Activated CD4-positive, alpha-beta T cell treated with anti-CD3 and anti-CD28 coated beads, Interleukin-2, amount 10 ng/mL, durations not matched to agents 24 days and 14 days (primary cell): ENCODE measurements at regions not wholly inside any gene's neighbourhood (a gene's known extent, or its start where the extent isn't known, plus 50 kb on each side); places are given as distances from the start of the nearest gene placed in this dataset.
"Not testable (repeated sequence)": the region's sequence is repeated elsewhere in the genome, so short reads cannot be mapped to it uniquely, and the experiment has no call there.

Experiments
- DNase-seq: peaks from one replicate; pipeline ENCODE4 v3.0.0; 2022
- H3K27ac Mint-ChIP-seq: one replicate; pipeline ENCODE4 v1.8.0; 2022; ENCODE audit warnings: mild to moderate bottlenecking, mixed read lengths
- H3K27me3 Mint-ChIP-seq: one replicate; pipeline ENCODE4 v1.8.0; 2022; ENCODE audit warnings: mixed read lengths
- H3K36me3 Mint-ChIP-seq: one replicate; pipeline ENCODE4 v1.8.0; 2022; ENCODE audit warnings: low read depth, mild to moderate bottlenecking, mixed read lengths
- H3K4me1 Mint-ChIP-seq: one replicate; pipeline ENCODE4 v1.8.0; 2021; ENCODE audit warnings: mixed read lengths
- H3K4me3 Mint-ChIP-seq: one replicate; pipeline ENCODE4 v1.8.0; 2022; ENCODE audit warnings: mild to moderate bottlenecking, moderate library complexity, mixed read lengths
- H3K9me3 Mint-ChIP-seq: one replicate; pipeline ENCODE4 v1.8.0; 2021; ENCODE audit warnings: mixed read lengths
- intact Hi-C: fragments of 100-400 bp; cut with micrococcal nuclease; formaldehyde crosslinking; loops from one replicate; pipeline ENCODE4 v1.15.1; 2023

DNA sequence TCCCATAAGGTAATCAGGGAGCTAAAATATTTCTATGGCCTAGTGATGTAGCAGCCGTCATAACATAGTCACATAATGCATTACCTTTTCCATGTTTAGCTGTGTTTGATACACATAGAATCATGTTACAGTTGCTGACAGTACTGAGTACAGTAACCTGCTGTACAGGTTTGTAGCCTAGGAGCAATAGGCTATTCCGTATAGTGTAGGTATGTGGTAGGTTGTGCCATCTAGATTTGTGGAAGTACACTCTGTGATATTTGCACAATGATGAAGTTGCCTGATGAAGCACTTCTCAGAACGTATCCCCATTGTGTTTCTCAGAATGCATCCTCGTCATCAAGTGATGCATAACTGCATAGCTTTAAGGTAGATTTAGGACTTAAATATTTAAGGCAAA is 495.6 kb upstream of the ZFP42 start:
- Mint-ChIP-seq H3K27ac (no peak overlapping the region), H3K9me3 (peaks cover 3% of the 10 kb centered on the region), H3K4me1 (no peaks in the 10 kb centered on the region), H3K4me3 (no peak overlapping the region), H3K27me3 (no peaks in the 10 kb centered on the region), H3K36me3 (no peaks in the 10 kb centered on the region)
- intact Hi-C loops = no loop called here
- no peak for DNase-seq

DNA sequence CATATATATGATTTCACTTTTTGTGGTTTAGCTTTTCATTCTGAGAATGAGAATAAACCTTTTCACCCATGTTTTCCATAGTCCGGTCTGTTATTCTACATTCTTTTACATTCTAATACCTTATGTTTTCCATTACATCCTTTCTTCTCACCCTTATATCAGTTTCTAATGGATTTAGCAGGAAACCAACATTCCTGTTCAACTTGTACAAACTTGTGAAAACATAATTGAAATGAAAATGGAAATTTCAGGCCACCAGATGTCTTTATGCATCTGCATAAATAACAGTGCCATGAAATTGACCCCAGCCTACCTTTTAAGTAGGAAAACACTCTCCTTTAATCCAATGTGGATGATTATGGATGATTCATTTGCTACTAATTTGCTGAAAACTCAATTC is 494.8 kb upstream of the ZFP42 start:
- Mint-ChIP-seq H3K9me3 (peaks cover 3% of the 10 kb centered on the region), H3K4me1 (no peaks in the 10 kb centered on the region), H3K27ac (no peak overlapping the region), H3K4me3 (no peak overlapping the region), H3K36me3 (no peaks in the 10 kb centered on the region), H3K27me3 (no peaks in the 10 kb centered on the region)
- no peak for DNase-seq
- intact Hi-C loops = no loop called here

DNA sequence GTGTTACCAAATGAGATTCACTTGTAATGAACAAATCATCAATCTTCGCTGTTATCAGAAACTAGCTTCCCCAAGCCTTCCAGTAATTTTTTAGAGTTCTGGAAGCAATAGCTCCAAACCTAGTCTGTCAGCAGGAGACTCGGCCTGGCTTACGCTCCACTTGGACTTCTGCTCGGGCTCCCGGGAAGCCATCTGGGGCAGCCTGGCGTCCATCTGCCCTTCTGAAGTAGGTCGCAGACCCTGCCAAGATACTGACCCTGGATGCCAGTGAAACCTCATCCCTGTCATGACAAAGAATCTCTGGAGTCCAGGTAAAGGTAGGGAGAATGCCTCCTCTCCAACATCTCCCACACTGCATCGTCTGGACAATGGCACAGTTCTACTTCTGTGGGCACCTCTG is 493.8 kb upstream of the ZFP42 start:
- peaks cover 3% of the 10 kb centered on the region for H3K9me3 Mint-ChIP-seq
- no peak overlapping the region for H3K4me3 Mint-ChIP-seq
- H3K27me3 Mint-ChIP-seq = no peaks in the 10 kb centered on the region
- intact Hi-C loops = no loop called here
- H3K4me1 Mint-ChIP-seq = no peaks in the 10 kb centered on the region
- no peak for DNase-seq
- H3K36me3 Mint-ChIP-seq = no peaks in the 10 kb centered on the region
- no peak overlapping the region for H3K27ac Mint-ChIP-seq

GRCh38 chr4:187504974-187505797 is 490.4 kb upstream of the ZFP42 start:
- intact Hi-C loops = no loop called here
- no peaks in the 10 kb centered on the region for H3K36me3 Mint-ChIP-seq
- H3K4me1 Mint-ChIP-seq = no peaks in the 10 kb centered on the region
- H3K4me3 Mint-ChIP-seq = peak overlapping the region; percentile 77
- peak overlapping the region; percentile 29 for H3K27ac Mint-ChIP-seq
- no peak for DNase-seq
- H3K27me3 Mint-ChIP-seq = no peaks in the 10 kb centered on the region
- no peaks in the 10 kb centered on the region for H3K9me3 Mint-ChIP-seq

- H3K4me1 Mint-ChIP-seq, DNase-seq, intact Hi-C loops, H3K9me3 Mint-ChIP-seq, H3K27me3 Mint-ChIP-seq, H3K27ac Mint-ChIP-seq, H3K36me3 Mint-ChIP-seq, H3K4me3 Mint-ChIP-seq: not testable (repeated sequence)
Measured at GRCh38 chr4:187505798-187506141, 489.8 kb upstream of the ZFP42 start.

- no peak overlapping the region for H3K4me3 Mint-ChIP-seq
- H3K27ac Mint-ChIP-seq = no peak overlapping the region
- no peaks in the 10 kb centered on the region for H3K27me3 Mint-ChIP-seq
- H3K36me3 Mint-ChIP-seq = no peaks in the 10 kb centered on the region
- intact Hi-C loops = no loop called here
- no peaks in the 10 kb centered on the region for H3K9me3 Mint-ChIP-seq
- DNase-seq = no peak
- no peaks in the 10 kb centered on the region for H3K4me1 Mint-ChIP-seq
Measured at GRCh38 chr4:187516224-187516623, 479.3 kb upstream of the ZFP42 start.

DNA sequence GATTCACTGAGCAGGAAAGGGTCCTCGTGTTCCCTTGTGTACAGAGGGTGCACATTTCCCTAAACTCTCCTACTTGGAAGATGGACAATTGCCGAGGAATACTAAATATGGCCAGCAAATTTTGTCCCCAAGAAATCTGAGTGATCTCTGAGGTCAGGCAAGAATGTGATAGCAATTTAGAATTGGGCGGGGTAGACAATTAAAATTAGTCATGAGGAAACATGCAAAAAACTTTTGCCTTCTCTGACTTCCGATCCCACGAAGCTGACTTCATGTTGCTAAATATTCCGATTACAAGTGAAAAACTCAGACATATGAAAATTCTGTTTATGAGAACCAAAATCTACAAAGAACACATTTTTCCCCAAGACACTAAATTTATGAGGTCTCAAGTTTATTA is 453.9 kb upstream of the ZFP42 start:
- Mint-ChIP-seq H3K4me3 (no peak overlapping the region), H3K27ac (no peak overlapping the region), H3K9me3 (peaks cover 8% of the 10 kb centered on the region), H3K36me3 (no peaks in the 10 kb centered on the region), H3K4me1 (no peaks in the 10 kb centered on the region), H3K27me3 (no peaks in the 10 kb centered on the region)
- DNase-seq = no peak
- intact Hi-C loops = no loop called here

GRCh38 chr4:187544461-187545053 is 451.0 kb upstream of the ZFP42 start:
- no peak for DNase-seq
- no peaks in the 10 kb centered on the region for H3K36me3 Mint-ChIP-seq
- peaks cover 13% of the 10 kb centered on the region for H3K9me3 Mint-ChIP-seq
- intact Hi-C loops = no loop called here
- no peak overlapping the region for H3K27ac Mint-ChIP-seq
- H3K4me1 Mint-ChIP-seq = no peaks in the 10 kb centered on the region
- no peaks in the 10 kb centered on the region for H3K27me3 Mint-ChIP-seq
- no peak overlapping the region for H3K4me3 Mint-ChIP-seq

GRCh38 chr4:187547316-187547715 is 448.3 kb upstream of the ZFP42 start:
- H3K27me3 Mint-ChIP-seq = no peaks in the 10 kb centered on the region
- intact Hi-C loops = no loop called here
- DNase-seq = no peak
- no peaks in the 10 kb centered on the region for H3K4me1 Mint-ChIP-seq
- H3K4me3 Mint-ChIP-seq = no peak overlapping the region
- no peaks in the 10 kb centered on the region for H3K36me3 Mint-ChIP-seq
- H3K9me3 Mint-ChIP-seq = peaks cover 6% of the 10 kb centered on the region
- H3K27ac Mint-ChIP-seq = no peak overlapping the region

DNA sequence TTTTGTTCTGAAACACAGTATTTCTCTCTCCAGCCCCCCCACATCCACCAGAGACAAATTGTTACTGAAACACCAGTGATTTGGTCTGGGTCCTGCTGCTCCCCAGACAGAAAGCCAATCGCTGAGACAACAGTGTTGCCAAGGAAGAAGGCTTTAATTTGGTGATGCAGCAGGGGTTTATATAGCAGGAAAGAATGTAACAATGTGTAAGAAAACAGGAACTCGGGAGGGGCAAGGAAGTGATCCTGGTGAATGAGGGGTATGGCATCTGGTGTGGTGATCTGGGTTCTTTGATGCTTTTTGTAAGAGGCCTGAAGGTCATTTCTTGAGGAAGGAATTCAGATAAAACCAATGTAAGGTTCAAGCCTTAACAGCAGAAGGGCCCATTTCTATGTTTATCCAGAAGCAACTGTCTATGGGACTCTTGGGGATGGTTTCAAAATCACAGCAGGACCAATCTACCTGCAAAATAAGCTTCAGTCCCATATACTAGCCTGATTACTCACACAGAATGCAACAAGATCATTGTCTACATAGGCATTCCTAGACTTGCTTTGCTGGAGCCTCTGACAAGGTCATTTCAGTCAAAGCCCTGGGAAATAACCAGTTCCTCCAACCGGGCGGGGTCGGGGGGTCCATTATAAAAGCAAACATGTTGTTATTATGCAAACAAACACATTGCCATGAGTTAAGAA is 445.2 kb upstream of the ZFP42 start:
- H3K4me1 Mint-ChIP-seq = no peaks in the 10 kb centered on the region
- DNase-seq = no peak
- H3K9me3 Mint-ChIP-seq = peaks cover 6% of the 10 kb centered on the region
- intact Hi-C loops = no loop called here
- H3K4me3 Mint-ChIP-seq = no peak overlapping the region
- no peaks in the 10 kb centered on the region for H3K27me3 Mint-ChIP-seq
- H3K36me3 Mint-ChIP-seq = no peaks in the 10 kb centered on the region
- H3K27ac Mint-ChIP-seq = no peak overlapping the region

- intact Hi-C loops = no loop called here
- peaks cover 6% of the 10 kb centered on the region for H3K9me3 Mint-ChIP-seq
- H3K27me3 Mint-ChIP-seq = no peaks in the 10 kb centered on the region
- no peaks in the 10 kb centered on the region for H3K36me3 Mint-ChIP-seq
- no peak overlapping the region for H3K4me3 Mint-ChIP-seq
- H3K27ac Mint-ChIP-seq = no peak overlapping the region
- no peaks in the 10 kb centered on the region for H3K4me1 Mint-ChIP-seq
- no peak for DNase-seq
Measured at GRCh38 chr4:187552781-187553180, 442.8 kb upstream of the ZFP42 start.

- Mint-ChIP-seq H3K4me1 (no peaks in the 10 kb centered on the region), H3K27me3 (no peaks in the 10 kb centered on the region), H3K9me3 (no peaks in the 10 kb centered on the region), H3K4me3 (no peak overlapping the region), H3K36me3 (no peaks in the 10 kb centered on the region), H3K27ac (no peak overlapping the region)
- intact Hi-C loops = no loop called here
- DNase-seq = no peak
Measured at GRCh38 chr4:187555174-187555573, 440.4 kb upstream of the ZFP42 start.

DNA sequence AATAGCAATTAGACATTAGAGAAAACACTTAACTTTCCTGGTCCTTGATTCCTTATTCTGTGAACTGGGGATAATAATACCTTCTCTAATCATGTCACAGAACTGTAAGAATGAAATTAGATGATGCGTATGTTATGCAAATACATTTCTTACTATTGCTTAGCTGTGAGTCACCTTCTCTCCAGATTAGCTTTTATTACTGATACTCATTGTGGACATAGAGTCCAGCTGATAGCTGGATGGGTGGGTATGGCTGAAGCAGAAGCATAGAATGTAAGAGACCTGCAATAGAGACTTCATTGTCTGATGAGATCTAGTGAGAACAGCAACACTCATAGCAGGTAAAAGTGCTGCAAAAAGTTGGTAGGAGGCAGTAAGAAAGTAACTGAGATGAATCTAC is 437.2 kb upstream of the ZFP42 start:
- Mint-ChIP-seq H3K9me3 (no peaks in the 10 kb centered on the region), H3K36me3 (no peaks in the 10 kb centered on the region), H3K4me3 (no peak overlapping the region), H3K27me3 (no peaks in the 10 kb centered on the region), H3K4me1 (no peaks in the 10 kb centered on the region), H3K27ac (no peak overlapping the region)
- no peak for DNase-seq
- intact Hi-C loops = no loop called here

DNA sequence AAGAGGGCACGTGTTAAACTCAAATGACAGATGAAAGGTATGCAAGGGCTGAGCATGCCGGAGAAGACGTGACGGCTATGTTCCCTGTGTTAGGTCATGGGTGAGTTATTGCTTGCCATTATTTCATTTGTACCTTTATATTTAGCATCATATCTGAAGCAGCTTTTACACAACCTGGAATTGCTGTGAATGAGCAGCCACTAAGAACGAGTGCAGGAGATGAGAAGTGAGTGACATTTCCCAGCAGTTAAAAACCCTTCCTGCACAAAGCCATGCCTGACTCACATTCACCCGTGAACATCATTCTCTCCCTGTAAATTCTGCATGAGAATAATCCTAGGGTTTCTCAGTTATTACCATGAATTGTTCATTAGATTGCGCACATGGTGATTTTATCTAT is 433.2 kb upstream of the ZFP42 start:
- Mint-ChIP-seq H3K9me3 (no peaks in the 10 kb centered on the region), H3K27me3 (no peaks in the 10 kb centered on the region), H3K4me1 (no peaks in the 10 kb centered on the region), H3K4me3 (no peak overlapping the region), H3K36me3 (no peaks in the 10 kb centered on the region), H3K27ac (no peak overlapping the region)
- intact Hi-C loops = no loop called here
- no peak for DNase-seq
